ENCODE measurements at regions not wholly inside any gene's neighbourhood (a gene's known extent, or its start where the extent isn't known, plus 50 kb on each side); places are given as distances from the start of the nearest gene placed in this dataset.

DNA sequence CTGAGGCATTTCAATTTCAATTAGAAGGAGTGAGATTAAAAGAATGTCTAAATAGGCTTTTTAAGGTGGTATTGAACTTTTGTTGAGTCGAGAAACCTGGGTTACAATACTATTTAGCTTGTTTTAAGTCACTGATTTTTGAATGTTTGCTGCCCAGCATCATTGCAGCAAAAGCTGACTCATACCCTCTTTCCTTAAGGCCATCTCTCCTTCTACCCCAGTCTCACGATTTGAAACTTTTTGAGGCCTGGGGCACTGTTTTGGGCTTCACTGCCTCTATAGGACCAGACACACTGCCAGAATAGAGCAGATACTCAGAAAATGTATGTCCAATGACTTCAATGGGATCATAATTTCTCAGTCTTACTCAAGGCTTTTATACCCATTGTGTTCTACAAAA is 319.6 kb upstream of the TGFBR2 start:
- TF ChIP-seq, protein P1, sequence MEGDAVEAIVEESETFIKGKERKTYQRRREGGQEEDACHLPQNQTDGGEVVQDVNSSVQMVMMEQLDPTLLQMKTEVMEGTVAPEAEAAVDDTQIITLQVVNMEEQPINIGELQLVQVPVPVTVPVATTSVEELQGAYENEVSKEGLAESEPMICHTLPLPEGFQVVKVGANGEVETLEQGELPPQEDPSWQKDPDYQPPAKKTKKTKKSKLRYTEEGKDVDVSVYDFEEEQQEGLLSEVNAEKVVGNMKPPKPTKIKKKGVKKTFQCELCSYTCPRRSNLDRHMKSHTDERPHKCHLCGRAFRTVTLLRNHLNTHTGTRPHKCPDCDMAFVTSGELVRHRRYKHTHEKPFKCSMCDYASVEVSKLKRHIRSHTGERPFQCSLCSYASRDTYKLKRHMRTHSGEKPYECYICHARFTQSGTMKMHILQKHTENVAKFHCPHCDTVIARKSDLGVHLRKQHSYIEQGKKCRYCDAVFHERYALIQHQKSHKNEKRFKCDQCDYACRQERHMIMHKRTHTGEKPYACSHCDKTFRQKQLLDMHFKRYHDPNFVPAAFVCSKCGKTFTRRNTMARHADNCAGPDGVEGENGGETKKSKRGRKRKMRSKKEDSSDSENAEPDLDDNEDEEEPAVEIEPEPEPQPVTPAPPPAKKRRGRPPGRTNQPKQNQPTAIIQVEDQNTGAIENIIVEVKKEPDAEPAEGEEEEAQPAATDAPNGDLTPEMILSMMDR (IDR thresholded peaks at IDR 0.05), result no peak
- TF ChIP-seq POLR2A (IDR thresholded peaks at IDR 0.05) (no peak), EP300 (IDR thresholded peaks at IDR 0.05) (no peak)
